Right lobe of liver (tissue), 6 donors: ENCODE measurements at regions not wholly inside any gene's neighbourhood (a gene's known extent, or its start where the extent isn't known, plus 50 kb on each side); places are given as distances from the start of the nearest gene placed in this dataset.

Source experiments
- ATAC-seq, 4 donors: fragments of 200-7000 bp; cut with Tn5 transposase; one replicate each; pipeline ENCODE4 v1.9.1; 2020; ENCODE audit warnings: mild to moderate bottlenecking in 4 of 4, moderate library complexity in 4 of 4
- DNase-seq, 3 donors: peaks; one replicate each; pipeline ENCODE4 v3.0.0-alpha.2; 2020
- H3K27ac ChIP-seq, 3 donors: fragments of 200-600 bp; one replicate each; pipeline ENCODE4 v1.8.0; 2022
- H3K27me3 ChIP-seq, 2 donors: fragments of 200-600 bp; one replicate each; pipeline ENCODE4 v1.8.0; 2022
- H3K36me3 ChIP-seq, 4 donors: fragments of 200-600 bp; sonication (generic) in 1 of 4; one replicate each; pipeline versions ENCODE4 v1.5.1 to v1.8.0; 2017 to 2022; ENCODE audit warnings: control low read depth in 1 of 4
- H3K4me1 ChIP-seq, 4 donors: fragments of 200-600 bp; sonication (generic) in 1 of 4; one replicate each; pipeline versions ENCODE4 v1.5.1 to v1.8.0; 2017 to 2022; ENCODE audit warnings: control low read depth in 1 of 4
- H3K4me3 ChIP-seq, 3 donors: fragments of 200-600 bp; one replicate each; pipeline ENCODE4 v1.8.0; 2022
- H3K9me3 ChIP-seq, 4 donors: fragments of 200-600 bp; sonication (generic) in 1 of 4; one replicate each; pipeline versions ENCODE4 v1.5.1 to v1.8.0; 2017 to 2022; ENCODE audit warnings: control low read depth in 1 of 4
- POLR2A ChIP-seq: fragments of 450-650 bp; IDR thresholded peaks from one replicate; pipeline ENCODE4 v1.6.1; 2017; ENCODE audit warnings: antibody characterized with exemption, mild to moderate bottlenecking
- WGBS: methylation state at CpG from one replicate; pipeline ENCODE4 v1.1.6; 2018; ENCODE audit warnings: low coverage, low lambda C conversion rate; ENCODE audit not compliant: insufficient coverage; ENCODE audit errors: missing lambda C conversion rate; 5-methylcytosine and 5-hydroxymethylcytosine counted together
- intact Hi-C, 2 donors: fragments of 100-400 bp; cut with DNase I; formaldehyde crosslinking; loops; one replicate each; pipeline versions ENCODE4 v1.11.2 to v1.14.1; 2022
- TF ChIP-seq, protein P1 (sequence below), 4 donors: fragments of 200-600 bp in 3 of 4; fragments of 450-650 bp in 1 of 4; IDR thresholded peaks; one replicate each; pipeline versions ENCODE4 v1.5.1 to v1.8.0; 2016 to 2022; ENCODE audit warnings: antibody characterized with exemption in 4 of 4, mild to moderate bottlenecking in 2 of 4
- donor health status: DM: no; HTN: yes; CAD: no.
- donor health status: DM: no; HTN: no; CAD: no.
- donor health status: DM: no; HTN: no; CAD: no.
- donor health status: DM: no; HTN: yes; CAD: no.
- donor health status: DM: no; HTN: yes; CAD: no.

DNA sequence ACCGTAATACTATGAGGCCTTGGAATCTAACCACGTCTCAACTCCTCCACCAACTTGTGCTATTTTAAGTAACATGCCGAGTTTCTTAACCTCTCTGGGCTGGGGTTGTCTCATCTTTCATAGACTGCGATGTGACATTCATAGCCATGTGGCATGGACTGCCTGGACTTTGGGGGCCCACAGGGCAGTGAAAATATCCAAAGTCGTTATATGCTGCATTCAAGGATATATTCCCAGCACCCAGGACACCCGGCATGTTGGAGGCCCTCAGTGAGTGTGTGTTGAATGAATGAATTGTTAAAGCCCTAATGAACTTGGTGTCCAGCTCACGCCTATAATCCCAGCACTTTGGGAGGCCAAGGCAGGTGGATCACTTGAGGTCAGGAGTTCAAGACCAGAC lies 203.1 kb downstream of the CBLN1 start:
- TF ChIP-seq, protein P1, sequence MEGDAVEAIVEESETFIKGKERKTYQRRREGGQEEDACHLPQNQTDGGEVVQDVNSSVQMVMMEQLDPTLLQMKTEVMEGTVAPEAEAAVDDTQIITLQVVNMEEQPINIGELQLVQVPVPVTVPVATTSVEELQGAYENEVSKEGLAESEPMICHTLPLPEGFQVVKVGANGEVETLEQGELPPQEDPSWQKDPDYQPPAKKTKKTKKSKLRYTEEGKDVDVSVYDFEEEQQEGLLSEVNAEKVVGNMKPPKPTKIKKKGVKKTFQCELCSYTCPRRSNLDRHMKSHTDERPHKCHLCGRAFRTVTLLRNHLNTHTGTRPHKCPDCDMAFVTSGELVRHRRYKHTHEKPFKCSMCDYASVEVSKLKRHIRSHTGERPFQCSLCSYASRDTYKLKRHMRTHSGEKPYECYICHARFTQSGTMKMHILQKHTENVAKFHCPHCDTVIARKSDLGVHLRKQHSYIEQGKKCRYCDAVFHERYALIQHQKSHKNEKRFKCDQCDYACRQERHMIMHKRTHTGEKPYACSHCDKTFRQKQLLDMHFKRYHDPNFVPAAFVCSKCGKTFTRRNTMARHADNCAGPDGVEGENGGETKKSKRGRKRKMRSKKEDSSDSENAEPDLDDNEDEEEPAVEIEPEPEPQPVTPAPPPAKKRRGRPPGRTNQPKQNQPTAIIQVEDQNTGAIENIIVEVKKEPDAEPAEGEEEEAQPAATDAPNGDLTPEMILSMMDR (IDR thresholded peaks at IDR 0.05) = no peak
- TF ChIP-seq POLR2A = no peak
- Histone ChIP-seq H3K4me3 (no peak overlapping the region), H3K27ac (no peak overlapping the region), H3K4me1 (no peaks in the 10 kb centered on the region), H3K9me3 (no peaks in the 10 kb centered on the region), H3K27me3 (no peaks in the 10 kb centered on the region), H3K36me3 (no peaks in the 10 kb centered on the region)
- WGBS = 57% methylated on average over 6 of the region's 7 CpGs
- DNase-seq (no peak), ATAC-seq (no peak)
- intact Hi-C loops = no loop called here

DNA sequence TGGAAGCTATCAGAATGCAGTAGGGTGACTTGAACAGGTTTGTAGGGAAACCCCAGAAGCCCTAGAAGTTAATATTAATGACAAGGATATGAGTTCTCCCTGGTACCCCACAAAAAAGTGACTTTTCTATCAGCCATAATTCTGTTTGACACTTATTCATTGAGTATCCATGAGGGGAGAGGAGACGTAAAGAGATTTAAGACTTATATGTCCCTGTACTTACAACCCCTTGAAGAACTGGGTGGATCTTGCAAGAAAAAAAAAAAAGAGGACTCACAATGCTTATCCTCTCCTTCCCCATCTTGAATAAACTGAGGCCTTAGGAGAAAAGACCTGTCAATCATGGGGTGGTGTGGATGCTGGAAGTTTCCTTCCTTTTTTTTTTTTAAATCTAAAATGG lies 203.5 kb downstream of the CBLN1 start:
- no peaks in the 10 kb centered on the region for H3K27me3 ChIP-seq
- no peaks in the 10 kb centered on the region for H3K4me1 ChIP-seq
- no peak overlapping the region for H3K4me3 ChIP-seq
- intact Hi-C loops = no loop called here
- DNase-seq = no peak
- no peak for ATAC-seq
- no peaks in the 10 kb centered on the region for H3K9me3 ChIP-seq
- H3K36me3 ChIP-seq = no peaks in the 10 kb centered on the region
- H3K27ac ChIP-seq = no peak overlapping the region
- 71% methylated on average over 1 of the region's 1 CpG for WGBS
- no peak for TF ChIP-seq POLR2A
- TF ChIP-seq, protein P1 (IDR thresholded peaks at IDR 0.05) = no peak

DNA sequence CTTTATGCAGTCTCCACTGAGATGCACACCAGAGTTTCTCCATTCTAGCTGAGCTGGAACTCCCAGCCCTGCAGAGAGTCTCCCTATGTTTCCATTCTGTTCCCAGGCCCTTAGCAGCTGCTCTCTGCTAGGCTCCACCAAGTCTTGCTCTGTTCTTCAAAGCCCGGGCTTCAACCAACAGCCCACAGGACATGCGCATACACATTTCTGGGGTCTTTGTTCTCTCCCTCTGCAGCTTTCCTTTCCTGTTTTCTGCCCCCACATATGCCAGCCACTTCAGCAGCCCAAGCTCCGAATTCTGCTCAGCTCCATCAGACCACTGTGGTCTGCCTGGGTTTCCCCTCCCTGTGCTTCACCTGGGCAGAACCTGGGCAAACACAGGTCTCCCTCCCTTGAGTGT lies 205.9 kb downstream of the CBLN1 start:
- ATAC-seq (no peak), DNase-seq (no peak)
- H3K27me3 ChIP-seq = no peaks in the 10 kb centered on the region
- H3K4me1 ChIP-seq = no peaks in the 10 kb centered on the region
- TF ChIP-seq, protein P1 (IDR thresholded peaks at IDR 0.05) = no peak
- no peak for TF ChIP-seq POLR2A
- no peaks in the 10 kb centered on the region for H3K36me3 ChIP-seq
- no peak overlapping the region for H3K27ac ChIP-seq
- WGBS = 64% methylated on average over 3 of the region's 3 CpGs
- no peak overlapping the region for H3K4me3 ChIP-seq
- intact Hi-C loops = no loop called here
- no peaks in the 10 kb centered on the region for H3K9me3 ChIP-seq

DNA sequence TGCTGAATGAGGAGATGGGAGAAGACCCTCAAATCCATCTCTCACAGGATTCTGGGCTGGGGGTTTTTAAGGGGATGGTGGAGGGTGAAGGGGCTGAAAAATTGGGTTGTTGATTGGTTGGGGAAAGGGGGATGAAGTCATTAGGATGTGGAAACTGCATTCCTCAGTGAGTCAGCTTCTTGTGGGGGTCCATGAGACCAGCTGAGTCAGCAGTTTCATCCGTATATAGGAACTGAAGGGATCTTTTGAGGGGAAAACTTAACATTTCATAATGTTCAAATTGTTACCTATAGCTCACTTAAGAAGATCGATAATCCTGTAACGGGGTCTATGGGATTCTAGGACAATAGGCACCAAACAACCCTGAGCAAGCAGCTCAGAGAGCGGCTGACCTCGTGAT lies 213.4 kb downstream of the CBLN1 start:
- ATAC-seq = no peak
- intact Hi-C loops = no loop called here
- Histone ChIP-seq H3K36me3 (no peaks in the 10 kb centered on the region), H3K27me3 (no peaks in the 10 kb centered on the region), H3K9me3 (no peaks in the 10 kb centered on the region), H3K4me3 (no peak overlapping the region), H3K4me1 (no peaks in the 10 kb centered on the region), H3K27ac (no peak overlapping the region)
- TF ChIP-seq, protein P1 (IDR thresholded peaks at IDR 0.05) = no peak
- 76% methylated on average over 5 of the region's 5 CpGs for WGBS
- DNase-seq = no peak

DNA sequence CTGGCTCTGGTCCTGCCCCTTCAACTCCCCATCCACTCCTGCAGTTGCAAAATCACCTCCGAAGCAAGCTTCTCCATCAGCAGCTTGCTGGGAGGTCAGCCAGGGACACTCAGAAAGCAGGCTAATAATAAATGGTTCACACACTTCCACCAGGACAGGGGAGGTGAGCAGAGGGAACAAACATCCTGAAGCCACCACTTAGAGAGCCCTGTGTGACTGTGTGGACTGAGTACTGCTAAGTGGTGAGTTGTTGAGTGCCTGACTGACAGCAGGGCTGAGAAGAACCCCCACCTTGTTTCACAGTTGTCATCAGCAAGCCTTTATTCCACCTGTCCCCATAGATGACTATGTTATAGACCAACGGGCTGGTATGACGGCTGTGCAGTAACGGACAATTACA lies 213.9 kb downstream of the CBLN1 start:
- Histone ChIP-seq H3K4me3 (no peak overlapping the region), H3K27ac (no peak overlapping the region), H3K36me3 (no peaks in the 10 kb centered on the region), H3K9me3 (no peaks in the 10 kb centered on the region), H3K4me1 (no peaks in the 10 kb centered on the region), H3K27me3 (no peaks in the 10 kb centered on the region)
- whole genome bisulfite sequencing = 59% methylated on average over 4 of the region's 4 CpGs
- intact Hi-C loops = no loop called here
- no peak for ATAC-seq
- TF ChIP-seq, protein P1 (IDR thresholded peaks at IDR 0.05) = no peak
- no peak for TF ChIP-seq POLR2A
- no peak for DNase-seq
